Coronary artery (tissue), 2 donors: ENCODE measurements at regions not wholly inside any gene's neighbourhood (a gene's known extent, or its start where the extent isn't known, plus 50 kb on each side); places are given as distances from the start of the nearest gene placed in this dataset.

Experiments
- DNase-seq: peaks from one replicate; pipeline ENCODE4 v3.0.0-alpha.2; 2017; ENCODE audit warnings: low spot score
- H3K27ac ChIP-seq, 2 donors: fragments of 200-600 bp; sonication (generic); one replicate each; pipeline ENCODE4 v1.5.1; 2016 to 2019
- H3K4me3 ChIP-seq: fragments of 200-600 bp; sonication (generic); 2 replicates; pipeline ENCODE4 v1.5.1; 2016; ENCODE audit warnings: mild to moderate bottlenecking, moderate library complexity
- TF ChIP-seq, protein P1 (sequence below): fragments of 200-600 bp; sonication (generic); IDR thresholded peaks from one replicate; pipeline ENCODE4 v1.5.1; 2019; ENCODE audit warnings: antibody characterized with exemption

DNA sequence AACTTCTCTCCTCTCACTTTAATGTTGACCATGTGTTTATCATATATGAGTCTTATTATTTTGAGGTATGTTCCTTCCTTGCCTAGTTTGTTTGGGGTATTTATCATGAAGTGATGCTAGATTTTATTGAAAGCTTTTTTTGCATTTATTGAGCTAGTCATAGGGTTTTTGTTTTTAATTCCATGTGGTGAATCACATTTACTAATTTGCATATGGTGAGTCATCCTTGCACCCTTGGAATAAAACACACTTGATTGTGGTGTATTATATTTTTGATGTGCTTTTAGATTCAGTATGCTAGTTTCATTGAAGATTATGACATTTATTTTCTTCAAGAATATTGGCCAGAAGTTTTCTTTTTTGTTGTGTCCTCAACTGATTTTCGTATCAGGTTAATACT lies 464.6 kb downstream of the PCDH18 start:
- no peak for DNase-seq
- Histone ChIP-seq H3K27ac (no peak overlapping the region), H3K4me3 (no peak overlapping the region)
- TF ChIP-seq, protein P1, sequence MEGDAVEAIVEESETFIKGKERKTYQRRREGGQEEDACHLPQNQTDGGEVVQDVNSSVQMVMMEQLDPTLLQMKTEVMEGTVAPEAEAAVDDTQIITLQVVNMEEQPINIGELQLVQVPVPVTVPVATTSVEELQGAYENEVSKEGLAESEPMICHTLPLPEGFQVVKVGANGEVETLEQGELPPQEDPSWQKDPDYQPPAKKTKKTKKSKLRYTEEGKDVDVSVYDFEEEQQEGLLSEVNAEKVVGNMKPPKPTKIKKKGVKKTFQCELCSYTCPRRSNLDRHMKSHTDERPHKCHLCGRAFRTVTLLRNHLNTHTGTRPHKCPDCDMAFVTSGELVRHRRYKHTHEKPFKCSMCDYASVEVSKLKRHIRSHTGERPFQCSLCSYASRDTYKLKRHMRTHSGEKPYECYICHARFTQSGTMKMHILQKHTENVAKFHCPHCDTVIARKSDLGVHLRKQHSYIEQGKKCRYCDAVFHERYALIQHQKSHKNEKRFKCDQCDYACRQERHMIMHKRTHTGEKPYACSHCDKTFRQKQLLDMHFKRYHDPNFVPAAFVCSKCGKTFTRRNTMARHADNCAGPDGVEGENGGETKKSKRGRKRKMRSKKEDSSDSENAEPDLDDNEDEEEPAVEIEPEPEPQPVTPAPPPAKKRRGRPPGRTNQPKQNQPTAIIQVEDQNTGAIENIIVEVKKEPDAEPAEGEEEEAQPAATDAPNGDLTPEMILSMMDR: no peak

DNA sequence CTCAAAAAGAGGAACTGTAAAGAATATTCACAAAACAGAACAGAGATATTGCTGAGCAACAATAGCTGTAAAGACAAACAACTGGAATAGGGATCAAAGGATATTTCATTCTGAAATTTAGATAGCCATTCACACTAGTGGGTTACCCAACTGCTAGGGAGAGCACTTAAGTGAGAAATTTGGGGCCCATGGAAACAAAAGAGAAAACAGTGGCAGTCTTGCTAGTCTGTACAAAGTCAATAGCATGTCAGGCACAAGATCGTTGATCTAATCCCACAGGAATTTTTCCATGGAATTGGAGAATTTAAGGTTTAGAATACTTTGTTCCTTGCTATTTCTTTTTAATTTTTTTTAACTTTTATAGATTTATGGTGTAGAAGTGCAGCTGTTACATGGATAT lies 467.0 kb downstream of the PCDH18 start:
- Histone ChIP-seq H3K27ac (no peak overlapping the region), H3K4me3 (no peak overlapping the region)
- TF ChIP-seq, protein P1: no peak
- DNase-seq: no peak

DNA sequence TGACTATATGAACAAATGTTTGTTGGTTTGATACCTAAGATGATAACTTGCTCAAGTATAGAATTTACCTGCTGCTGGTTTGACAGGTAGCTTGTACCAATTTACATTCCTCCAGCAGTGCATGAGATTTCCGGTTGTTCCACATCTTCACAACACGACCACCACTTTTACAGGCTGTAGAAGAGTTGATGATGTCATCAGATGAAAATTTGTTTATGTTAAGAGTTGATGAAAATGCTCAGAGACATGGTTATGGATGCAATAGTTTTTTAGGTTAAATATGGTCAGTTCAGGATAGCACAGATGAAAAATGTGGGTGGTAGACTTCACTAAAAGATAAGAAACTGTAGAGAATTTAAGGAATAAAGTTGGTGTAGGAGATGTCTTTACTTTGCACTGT lies 468.3 kb downstream of the PCDH18 start:
- no peak for DNase-seq
- Histone ChIP-seq H3K4me3 (no peak overlapping the region), H3K27ac (no peak overlapping the region)
- TF ChIP-seq, protein P1: no peak

DNA sequence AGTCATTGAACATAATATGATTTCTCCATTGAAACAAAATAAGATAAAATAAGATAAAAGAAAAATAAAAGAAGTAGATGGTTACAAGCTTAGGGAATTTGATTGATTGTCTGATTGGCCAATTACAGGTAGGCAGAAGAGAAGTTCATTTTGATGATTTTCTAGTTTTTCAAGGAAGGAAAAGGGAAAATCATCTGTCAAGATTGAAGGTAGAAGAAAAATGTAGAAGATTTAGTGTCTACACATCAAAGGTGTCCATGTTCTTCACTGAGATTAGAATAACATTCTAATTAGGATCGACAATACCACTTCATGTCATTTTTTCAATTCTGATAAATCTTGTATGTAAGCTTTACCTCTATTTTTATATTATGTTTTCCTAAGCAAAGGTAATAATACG lies 489.1 kb downstream of the PCDH18 start:
- no peak for DNase-seq
- TF ChIP-seq, protein P1: no peak
- Histone ChIP-seq H3K4me3 (no peak overlapping the region), H3K27ac (no peak overlapping the region)

DNA sequence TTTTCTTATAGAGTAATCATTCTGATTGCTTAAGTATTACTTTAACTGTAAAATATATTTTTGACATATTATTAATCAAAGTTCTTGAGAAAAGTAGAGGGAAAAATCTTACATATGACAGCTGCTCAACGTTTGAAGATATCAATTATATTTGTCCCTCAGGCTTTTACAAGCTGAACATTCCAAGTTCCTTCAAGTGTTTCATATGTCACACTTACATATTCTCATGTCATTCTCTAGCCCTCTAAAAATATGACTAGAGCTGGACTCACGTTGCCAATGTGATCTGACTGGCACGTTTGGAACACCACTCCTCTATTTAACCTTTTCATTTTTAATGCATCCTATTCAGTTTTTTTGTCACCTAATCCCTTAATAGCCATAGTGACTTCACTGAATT lies 492.9 kb downstream of the PCDH18 start:
- no peak for DNase-seq
- TF ChIP-seq, protein P1: no peak
- H3K27ac ChIP-seq: no peak overlapping the region
- H3K4me3 ChIP-seq: no peak overlapping the region

DNA sequence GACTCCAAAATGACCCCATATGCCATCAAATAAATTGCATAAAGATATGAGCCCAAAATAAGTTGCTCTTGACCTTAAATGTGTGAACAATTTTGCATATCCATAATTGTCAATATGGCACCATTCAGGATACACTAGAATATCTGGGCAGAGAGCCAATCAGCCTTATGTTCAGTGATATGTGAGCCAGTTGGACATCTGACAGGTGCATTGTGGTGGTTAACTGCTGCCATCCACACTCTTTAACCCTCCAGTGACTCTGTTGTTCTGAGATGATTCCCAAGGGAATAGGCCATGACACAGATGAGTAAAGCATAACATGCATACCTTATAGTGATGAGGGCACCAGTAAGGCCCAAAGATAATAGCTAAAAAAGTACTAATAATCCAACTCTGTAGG lies 500.1 kb downstream of the PCDH18 start:
- no peak overlapping the region for H3K27ac ChIP-seq
- DNase-seq: no peak
- H3K4me3 ChIP-seq: no peak overlapping the region
- TF ChIP-seq, protein P1: no peak

DNA sequence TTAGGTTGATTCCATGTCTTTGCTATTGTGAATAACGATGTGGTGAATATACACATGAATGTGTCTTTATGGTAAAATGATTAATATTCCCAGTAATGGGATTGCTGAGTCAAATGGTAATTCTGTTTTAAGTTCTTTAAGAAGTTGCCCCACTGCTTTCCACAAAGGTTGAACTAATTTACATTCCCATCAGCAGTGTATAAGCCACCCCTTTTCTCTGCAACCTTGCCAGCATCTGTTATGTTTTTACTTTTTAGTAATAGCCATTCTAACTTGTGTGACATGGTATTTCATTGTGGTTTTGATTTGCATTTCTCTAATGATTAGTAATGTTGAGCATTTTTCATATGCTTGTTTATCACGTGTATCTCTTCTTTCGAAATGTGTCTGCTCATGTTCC lies 503.3 kb downstream of the PCDH18 start:
- TF ChIP-seq, protein P1: no peak
- DNase-seq: no peak
- H3K4me3 ChIP-seq: no peak overlapping the region

More for the DNA sequence above, 503.3 kb downstream of the PCDH18 start:
- H3K27ac ChIP-seq: no peak overlapping the region
